ENCODE measurements at regions not wholly inside any gene's neighbourhood (a gene's known extent, or its start where the extent isn't known, plus 50 kb on each side); places are given as distances from the start of the nearest gene placed in this dataset.

- H3K9me3 ChIP-seq: no peaks in the 10 kb centered on the region
- TF ChIP-seq POLR2A (IDR thresholded peaks at IDR 0.05): no peak
- TF ChIP-seq CTCF (IDR thresholded peaks at IDR 0.05): no peak
- no peak for TF ChIP-seq POLR2AphosphoS5 (IDR thresholded peaks at IDR 0.05)
- no peaks in the 10 kb centered on the region for H3K27me3 ChIP-seq (replicated peaks; ENCODE audit: insufficient read depth)
- DNase-seq (ENCODE audit: low spot score): no peak
- no peak overlapping the region for H3K27ac ChIP-seq
- H3K4me3 ChIP-seq: no peak overlapping the region
- 71% methylated on average over 4 of the region's 4 CpGs for WGBS
- intact Hi-C loops (cut with DNase I): no loop called here
- H3K4me1 ChIP-seq (replicated peaks): no peaks in the 10 kb centered on the region
- H3K36me3 ChIP-seq: no peaks in the 10 kb centered on the region
Observed at GRCh38 chr3:182118066-182118465, 406.3 kb downstream of the SOX2 start.

- Histone ChIP-seq H3K4me1 (replicated peaks) (no peaks in the 10 kb centered on the region), H3K27ac (no peak overlapping the region), H3K4me3 (no peak overlapping the region), H3K27me3 (replicated peaks; ENCODE audit: insufficient read depth) (no peaks in the 10 kb centered on the region), H3K36me3 (no peaks in the 10 kb centered on the region), H3K9me3 (no peaks in the 10 kb centered on the region)
- DNase-seq (ENCODE audit: low spot score): no peak
- TF ChIP-seq POLR2A (IDR thresholded peaks at IDR 0.05) (no peak), CTCF (IDR thresholded peaks at IDR 0.05) (no peak), POLR2AphosphoS5 (IDR thresholded peaks at IDR 0.05) (no peak)
- intact Hi-C loops (cut with DNase I): no loop called here
- 74% methylated on average over 2 of the region's 2 CpGs for WGBS
Observed at GRCh38 chr3:182121401-182121800, 409.7 kb downstream of the SOX2 start.

- Histone ChIP-seq H3K4me1 (replicated peaks) (no peaks in the 10 kb centered on the region), H3K27ac (no peak overlapping the region), H3K27me3 (replicated peaks; ENCODE audit: insufficient read depth) (no peaks in the 10 kb centered on the region), H3K9me3 (no peaks in the 10 kb centered on the region), H3K36me3 (no peaks in the 10 kb centered on the region), H3K4me3 (no peak overlapping the region)
- DNase-seq (ENCODE audit: low spot score): no peak
- WGBS: 65% methylated on average over 3 of the region's 3 CpGs
- intact Hi-C loops (cut with DNase I): no loop called here
- TF ChIP-seq CTCF (IDR thresholded peaks at IDR 0.05) (no peak), POLR2A (IDR thresholded peaks at IDR 0.05) (no peak), POLR2AphosphoS5 (IDR thresholded peaks at IDR 0.05) (no peak)
Observed at GRCh38 chr3:182122779-182123178, 411.1 kb downstream of the SOX2 start.

- Histone ChIP-seq H3K27me3 (replicated peaks; ENCODE audit: insufficient read depth) (no peaks in the 10 kb centered on the region), H3K9me3 (no peaks in the 10 kb centered on the region), H3K27ac (no peak overlapping the region), H3K36me3 (no peaks in the 10 kb centered on the region), H3K4me3 (no peak overlapping the region), H3K4me1 (replicated peaks) (no peaks in the 10 kb centered on the region)
- no peak for DNase-seq (ENCODE audit: low spot score)
- TF ChIP-seq POLR2A (IDR thresholded peaks at IDR 0.05): no peak
- TF ChIP-seq POLR2AphosphoS5 (IDR thresholded peaks at IDR 0.05): no peak
- no peak for TF ChIP-seq CTCF (IDR thresholded peaks at IDR 0.05)
- intact Hi-C loops (cut with DNase I): no loop called here
- 100% methylated on average over 3 of the region's 3 CpGs for WGBS
Observed at GRCh38 chr3:182124187-182124586, 412.5 kb downstream of the SOX2 start.

- intact Hi-C loops (cut with DNase I): no loop called here
- no peak for DNase-seq (ENCODE audit: low spot score)
- H3K36me3 ChIP-seq: no peaks in the 10 kb centered on the region
- H3K27me3 ChIP-seq (replicated peaks; ENCODE audit: insufficient read depth): no peaks in the 10 kb centered on the region
- H3K9me3 ChIP-seq: no peaks in the 10 kb centered on the region
- TF ChIP-seq POLR2AphosphoS5 (IDR thresholded peaks at IDR 0.05): no peak
- no peak for TF ChIP-seq POLR2A (IDR thresholded peaks at IDR 0.05)
- no peak for TF ChIP-seq CTCF (IDR thresholded peaks at IDR 0.05)
- no peak overlapping the region for H3K4me3 ChIP-seq
- H3K27ac ChIP-seq: no peak overlapping the region
- 91% methylated on average over 1 of the region's 1 CpG for WGBS
- no peaks in the 10 kb centered on the region for H3K4me1 ChIP-seq (replicated peaks)
Observed at GRCh38 chr3:182124716-182125115, 413.0 kb downstream of the SOX2 start.

All from prostate gland (tissue), 2 donors.